ENCODE measurements at regions not wholly inside any gene's neighbourhood (a gene's known extent, or its start where the extent isn't known, plus 50 kb on each side); places are given as distances from the start of the nearest gene placed in this dataset.
A peak's percentile ranks its signal among the peaks of the same experiment; 100 is the strongest.

GRCh38 chr3:72087420-72087819, 302.5 kb upstream of the PROK2 start:
- no peaks in the 10 kb centered on the region for H3K4me1 ChIP-seq (ENCODE audit: control insufficient read depth in 2 of 2, insufficient read depth in 1 of 2, low read depth in 1 of 2, low read length in 2 of 2)
- no peak overlapping the region for H3K23ac ChIP-seq (ENCODE audit: low read depth, low read length, poor library complexity)
- no peak overlapping the region for H3K14ac ChIP-seq (ENCODE audit: low read length)
- no peak overlapping the region for H2AK5ac ChIP-seq (ENCODE audit: low read depth, low read length)
- no peaks in the 10 kb centered on the region for H3K9me3 ChIP-seq (replicated peaks in 1 of 2; ENCODE audit: control insufficient read depth in 2 of 2, insufficient read depth in 1 of 2, low read depth in 1 of 2, low read length in 2 of 2)
- H3K27me3 ChIP-seq (ENCODE audit: control insufficient read depth in 3 of 3, insufficient read depth in 3 of 3, low read depth in 1 of 3, low read length in 3 of 3): no peaks in the 10 kb centered on the region
- H4K91ac ChIP-seq (ENCODE audit: low read depth, low read length, poor library complexity): no peak overlapping the region
- no peak overlapping the region for H4K8ac ChIP-seq (ENCODE audit: low read depth, low read length)
- H2BK5ac ChIP-seq (ENCODE audit: low read length): no peak overlapping the region
- no peaks in the 10 kb centered on the region for H3K36me3 ChIP-seq (replicated peaks in 1 of 2; ENCODE audit: control insufficient read depth in 2 of 2, insufficient read depth in 2 of 2, low read length in 2 of 2)
- no peak for DNase-seq (ENCODE audit: low spot score)
- H3K4me2 ChIP-seq (ENCODE audit: insufficient read depth, low read length, poor library complexity, severe bottlenecking): no peak overlapping the region
- no peak overlapping the region for H3K27ac ChIP-seq (replicated peaks; ENCODE audit: low read length)
- no peak overlapping the region for H2BK12ac ChIP-seq (ENCODE audit: low read length)
- H3K9ac ChIP-seq (ENCODE audit: low read depth, low read length, poor library complexity): peak overlapping the region; percentile 61
- H3K18ac ChIP-seq (ENCODE audit: low read length): no peak overlapping the region
- no peak overlapping the region for H2AFZ ChIP-seq (ENCODE audit: low read length)
- no peak overlapping the region for H3K4me3 ChIP-seq (ENCODE audit: low read length in 2 of 2)
- H2BK120ac ChIP-seq (ENCODE audit: low read depth, low read length): no peak overlapping the region
- no CpG with 5 or more reads among the region's 10 CpGs for WGBS, 2 donors (ENCODE audit: extremely low coverage in 2 of 2, insufficient read length in 2 of 2, insufficient replicate concordance in 1 of 2)
- no peak overlapping the region for H2BK15ac ChIP-seq (ENCODE audit: low read length)
- H3K4ac ChIP-seq (ENCODE audit: low read length): no peak overlapping the region
- H3K79me1 ChIP-seq (ENCODE audit: low read depth, low read length): no peaks in the 10 kb centered on the region

- Histone ChIP-seq H3K27me3 (ENCODE audit: control insufficient read depth in 3 of 3, insufficient read depth in 3 of 3, low read depth in 1 of 3, low read length in 3 of 3) (no peaks in the 10 kb centered on the region), H3K4me3 (ENCODE audit: low read length in 2 of 2) (no peak overlapping the region)
Observed at GRCh38 chr3:72086743-72087087, 301.8 kb upstream of the PROK2 start.

GRCh38 chr3:72086042-72086742, 301.2 kb upstream of the PROK2 start:
- H3K14ac ChIP-seq (ENCODE audit: low read length): no peak overlapping the region
- no peak overlapping the region for H3K4me2 ChIP-seq (ENCODE audit: insufficient read depth, low read length, poor library complexity, severe bottlenecking)
- no CpG with 5 or more reads among the region's 5 CpGs for WGBS, 2 donors (ENCODE audit: extremely low coverage in 2 of 2, insufficient read length in 2 of 2, insufficient replicate concordance in 1 of 2)
- no peak overlapping the region for H3K4me3 ChIP-seq (ENCODE audit: low read length in 2 of 2)
- H3K9me3 ChIP-seq (replicated peaks in 1 of 2; ENCODE audit: control insufficient read depth in 2 of 2, insufficient read depth in 1 of 2, low read depth in 1 of 2, low read length in 2 of 2): peaks cover 0 to 1% of the 10 kb centered on the region in 2 donors
- no peak overlapping the region for H2BK15ac ChIP-seq (ENCODE audit: low read length)
- no peak overlapping the region for H3K18ac ChIP-seq (ENCODE audit: low read length)
- H3K36me3 ChIP-seq (replicated peaks in 1 of 2; ENCODE audit: control insufficient read depth in 2 of 2, insufficient read depth in 2 of 2, low read length in 2 of 2): no peaks in the 10 kb centered on the region
- no peak overlapping the region for H4K91ac ChIP-seq (ENCODE audit: low read depth, low read length, poor library complexity)
- no peak overlapping the region for H2AFZ ChIP-seq (ENCODE audit: low read length)
- H3K79me1 ChIP-seq (ENCODE audit: low read depth, low read length): no peaks in the 10 kb centered on the region
- no peak overlapping the region for H2BK12ac ChIP-seq (ENCODE audit: low read length)
- H3K23ac ChIP-seq (ENCODE audit: low read depth, low read length, poor library complexity): no peak overlapping the region
- H3K27ac ChIP-seq (replicated peaks; ENCODE audit: low read length): no peak overlapping the region
- no peaks in the 10 kb centered on the region for H3K4me1 ChIP-seq (ENCODE audit: control insufficient read depth in 2 of 2, insufficient read depth in 1 of 2, low read depth in 1 of 2, low read length in 2 of 2)
- H3K9ac ChIP-seq (ENCODE audit: low read depth, low read length, poor library complexity): no peak overlapping the region
- H2BK5ac ChIP-seq (ENCODE audit: low read length): no peak overlapping the region
- H3K4ac ChIP-seq (ENCODE audit: low read length): no peak overlapping the region
- no peaks in the 10 kb centered on the region for H3K27me3 ChIP-seq (ENCODE audit: control insufficient read depth in 3 of 3, insufficient read depth in 3 of 3, low read depth in 1 of 3, low read length in 3 of 3)
- H2AK5ac ChIP-seq (ENCODE audit: low read depth, low read length): no peak overlapping the region
- H2BK120ac ChIP-seq (ENCODE audit: low read depth, low read length): no peak overlapping the region
- no peak for DNase-seq (ENCODE audit: low spot score)
- H4K8ac ChIP-seq (ENCODE audit: low read depth, low read length): no peak overlapping the region

More at GRCh38 chr3:72086743-72087087, 301.8 kb upstream of the PROK2 start:
- H3K27ac ChIP-seq (replicated peaks; ENCODE audit: low read length): no peak overlapping the region
- H4K8ac ChIP-seq (ENCODE audit: low read depth, low read length): no peak overlapping the region
- H3K9ac ChIP-seq (ENCODE audit: low read depth, low read length, poor library complexity): no peak overlapping the region
- no peaks in the 10 kb centered on the region for H3K36me3 ChIP-seq (replicated peaks in 1 of 2; ENCODE audit: control insufficient read depth in 2 of 2, insufficient read depth in 2 of 2, low read length in 2 of 2)
- H4K91ac ChIP-seq (ENCODE audit: low read depth, low read length, poor library complexity): no peak overlapping the region
- no peaks in the 10 kb centered on the region for H3K4me1 ChIP-seq (ENCODE audit: control insufficient read depth in 2 of 2, insufficient read depth in 1 of 2, low read depth in 1 of 2, low read length in 2 of 2)
- H3K4me2 ChIP-seq (ENCODE audit: insufficient read depth, low read length, poor library complexity, severe bottlenecking): no peak overlapping the region
- no peak overlapping the region for H3K4ac ChIP-seq (ENCODE audit: low read length)
- H3K18ac ChIP-seq (ENCODE audit: low read length): no peak overlapping the region
- H2BK120ac ChIP-seq (ENCODE audit: low read depth, low read length): no peak overlapping the region
- no peak overlapping the region for H3K23ac ChIP-seq (ENCODE audit: low read depth, low read length, poor library complexity)
- no peak overlapping the region for H2BK15ac ChIP-seq (ENCODE audit: low read length)
- H3K14ac ChIP-seq (ENCODE audit: low read length): no peak overlapping the region
- no peaks in the 10 kb centered on the region for H3K9me3 ChIP-seq (replicated peaks in 1 of 2; ENCODE audit: control insufficient read depth in 2 of 2, insufficient read depth in 1 of 2, low read depth in 1 of 2, low read length in 2 of 2)
- H3K79me1 ChIP-seq (ENCODE audit: low read depth, low read length): no peaks in the 10 kb centered on the region
- H2AFZ ChIP-seq (ENCODE audit: low read length): no peak overlapping the region
- H2BK5ac ChIP-seq (ENCODE audit: low read length): no peak overlapping the region
- DNase-seq (ENCODE audit: low spot score): no peak
- no CpG with 5 or more reads among the region's 11 CpGs for WGBS, 2 donors (ENCODE audit: extremely low coverage in 2 of 2, insufficient read length in 2 of 2, insufficient replicate concordance in 1 of 2)
- H2AK5ac ChIP-seq (ENCODE audit: low read depth, low read length): no peak overlapping the region
- no peak overlapping the region for H2BK12ac ChIP-seq (ENCODE audit: low read length)

- Histone ChIP-seq H2BK5ac (ENCODE audit: low read length) (no peak overlapping the region), H4K8ac (ENCODE audit: low read depth, low read length) (no peak overlapping the region), H3K27ac (replicated peaks; ENCODE audit: low read length) (no peak overlapping the region), H3K36me3 (replicated peaks in 1 of 2; ENCODE audit: control insufficient read depth in 2 of 2, insufficient read depth in 2 of 2, low read length in 2 of 2) (no peaks in the 10 kb centered on the region), H3K23ac (ENCODE audit: low read depth, low read length, poor library complexity) (no peak overlapping the region), H3K4ac (ENCODE audit: low read length) (no peak overlapping the region), H3K9me3 (replicated peaks in 1 of 2; ENCODE audit: control insufficient read depth in 2 of 2, insufficient read depth in 1 of 2, low read depth in 1 of 2, low read length in 2 of 2) (peaks cover 0 to 2% of the 10 kb centered on the region in 2 donors), H2AFZ (ENCODE audit: low read length) (no peak overlapping the region), H3K14ac (ENCODE audit: low read length) (no peak overlapping the region), H2BK12ac (ENCODE audit: low read length) (no peak overlapping the region), H2AK5ac (ENCODE audit: low read depth, low read length) (no peak overlapping the region), H2BK15ac (ENCODE audit: low read length) (no peak overlapping the region), H2BK120ac (ENCODE audit: low read depth, low read length) (no peak overlapping the region), H3K27me3 (ENCODE audit: control insufficient read depth in 3 of 3, insufficient read depth in 3 of 3, low read depth in 1 of 3, low read length in 3 of 3) (no peaks in the 10 kb centered on the region), H3K4me1 (ENCODE audit: control insufficient read depth in 2 of 2, insufficient read depth in 1 of 2, low read depth in 1 of 2, low read length in 2 of 2) (no peaks in the 10 kb centered on the region), H3K18ac (ENCODE audit: low read length) (no peak overlapping the region), H3K4me2 (ENCODE audit: insufficient read depth, low read length, poor library complexity, severe bottlenecking) (no peak overlapping the region), H3K79me1 (ENCODE audit: low read depth, low read length) (no peaks in the 10 kb centered on the region), H4K91ac (ENCODE audit: low read depth, low read length, poor library complexity) (no peak overlapping the region), H3K9ac (ENCODE audit: low read depth, low read length, poor library complexity) (no peak overlapping the region), H3K4me3 (ENCODE audit: low read length in 2 of 2) (no peak overlapping the region)
- WGBS, 2 donors (ENCODE audit: extremely low coverage in 2 of 2, insufficient read length in 2 of 2, insufficient replicate concordance in 1 of 2): no CpG with 5 or more reads among the region's 6 CpGs
- DNase-seq (ENCODE audit: low spot score): no peak
Observed at GRCh38 chr3:72085036-72085435, 300.1 kb upstream of the PROK2 start.

Measured in neuronal stem cell (in vitro differentiated cells).